A673 (cell line): ENCODE measurements at regions not wholly inside any gene's neighbourhood (a gene's known extent, or its start where the extent isn't known, plus 50 kb on each side); places are given as distances from the start of the nearest gene placed in this dataset.

ENCODE experiments used
- BruUV-seq: library from RNA; stranded (reverse); fragments of 400-500 nt; replicated peaks from 2 replicates; lab custom pipeline; 2021; lab: Mats Ljungman, UMichigan
- CTCF ChIA-PET: fragments of 300-600 bp; sonication (Branson Sonifier 250); formaldehyde crosslinking; loops from one replicate; lab custom pipeline; 2022; ENCODE audit warnings: antibody characterized with exemption; lab: Charles Lee
- POLR2A ChIA-PET: fragments of 300-600 bp; sonication (Branson Sonifier 250); formaldehyde crosslinking; loops from one replicate; lab custom pipeline; 2022; ENCODE audit warnings: antibody characterized with exemption; ENCODE audit not compliant: low non-redundant PET; lab: Charles Lee
- DNase-seq: peaks from one replicate; pipeline ENCODE4 v3.0.0-alpha.2; 2015; ENCODE audit warnings: low spot score
- H3K27ac ChIP-seq: fragments of 200-600 bp; sonication (generic); 2 replicates; pipeline ENCODE4 v1.5.1; 2016; ENCODE audit warnings: mixed run types, low read depth, mild to moderate bottlenecking, mixed read lengths, antibody characterized with exemption, low read length; ENCODE audit not compliant: poor library complexity, severe bottlenecking
- H3K27me3 ChIP-seq: fragments of 200-600 bp; sonication (generic); replicated peaks from 2 replicates; pipeline ENCODE4 v1.6.1; 2017; ENCODE audit warnings: mixed run types, low read depth, mild to moderate bottlenecking, mixed read lengths, antibody characterized with exemption, low read length; ENCODE audit not compliant: insufficient read depth, poor library complexity
- H3K36me3 ChIP-seq: fragments of 200-600 bp; sonication (generic); 2 replicates; pipeline ENCODE4 v1.6.1; 2016; ENCODE audit warnings: mixed run types, mild to moderate bottlenecking, mixed read lengths, antibody characterized with exemption, low read length; ENCODE audit not compliant: insufficient read depth, poor library complexity, severe bottlenecking
- H3K4me1 ChIP-seq: fragments of 200-600 bp; sonication (generic); 2 replicates; pipeline ENCODE4 v1.6.1; 2017; ENCODE audit warnings: mixed run types, mild to moderate bottlenecking, mixed read lengths, antibody characterized with exemption, low read length; ENCODE audit not compliant: insufficient read depth, poor library complexity, severe bottlenecking
- H3K4me3 ChIP-seq: fragments of 200-600 bp; sonication (generic); 2 replicates; pipeline ENCODE4 v1.5.1; 2016; ENCODE audit warnings: low read depth, mixed run types, mild to moderate bottlenecking, mixed read lengths, low read length; ENCODE audit not compliant: poor library complexity, severe bottlenecking
- H3K9me3 ChIP-seq: fragments of 200-600 bp; sonication (generic); 2 replicates; pipeline ENCODE4 v1.6.1; 2016; ENCODE audit warnings: mixed run types, low read depth, mild to moderate bottlenecking, mixed read lengths, antibody characterized with exemption, low read length; ENCODE audit not compliant: poor library complexity, severe bottlenecking
- EZH2 ChIP-seq: fragments of 200-600 bp; sonication (generic); IDR thresholded peaks from 2 replicates; pipeline ENCODE4 v1.6.1; 2017; ENCODE audit warnings: borderline replicate concordance, low read depth, mild to moderate bottlenecking, mixed read lengths, antibody characterized with exemption, low read length; ENCODE audit not compliant: poor library complexity, severe bottlenecking
- intact Hi-C: fragments of 100-400 bp; cut with micrococcal nuclease; formaldehyde crosslinking; loops from one replicate; pipeline ENCODE4 v1.10.0; 2022; ENCODE audit not compliant: unreplicated experiment
- TF ChIP-seq, protein P1 (sequence below): fragments of 300-800, 200-600 bp; sonication (generic); conservative IDR thresholded peaks from 2 replicates; pipeline ENCODE4 v1.5.1; 2017; ENCODE audit warnings: low read depth, mild to moderate bottlenecking, antibody characterized with exemption, low read length, moderate library complexity, mixed read lengths

DNA sequence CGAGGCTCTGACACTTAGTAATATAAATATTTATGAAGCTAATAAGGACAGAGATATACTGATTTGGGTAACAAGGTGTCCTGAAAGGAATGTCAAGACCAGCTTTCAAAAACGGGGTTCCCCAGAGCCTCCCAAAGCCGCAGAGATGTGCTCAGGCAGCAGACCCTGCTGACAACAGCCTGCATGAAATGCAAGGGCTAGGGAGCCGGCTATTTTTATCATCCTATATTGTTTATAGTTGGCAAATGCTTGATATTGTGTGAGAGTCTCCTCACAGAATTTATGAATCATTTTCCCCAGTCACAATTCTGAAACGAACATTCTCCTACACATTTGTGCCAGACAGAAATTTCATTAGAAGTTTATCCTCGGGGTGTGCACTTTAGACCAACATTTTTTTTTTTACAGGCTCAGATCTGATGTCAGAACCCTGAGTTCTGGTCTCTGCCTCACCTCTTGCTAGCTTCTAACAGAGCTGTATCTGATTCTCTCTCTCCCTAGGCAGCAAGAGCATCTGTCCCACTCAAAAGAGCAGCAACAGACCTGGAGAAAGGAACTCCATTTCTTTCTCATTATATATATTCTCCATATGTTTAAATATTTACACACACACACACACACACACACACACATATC, 302.3 kb upstream of the PLD5 start:
- TF ChIP-seq EZH2: no peak
- TF ChIP-seq, protein P1, sequence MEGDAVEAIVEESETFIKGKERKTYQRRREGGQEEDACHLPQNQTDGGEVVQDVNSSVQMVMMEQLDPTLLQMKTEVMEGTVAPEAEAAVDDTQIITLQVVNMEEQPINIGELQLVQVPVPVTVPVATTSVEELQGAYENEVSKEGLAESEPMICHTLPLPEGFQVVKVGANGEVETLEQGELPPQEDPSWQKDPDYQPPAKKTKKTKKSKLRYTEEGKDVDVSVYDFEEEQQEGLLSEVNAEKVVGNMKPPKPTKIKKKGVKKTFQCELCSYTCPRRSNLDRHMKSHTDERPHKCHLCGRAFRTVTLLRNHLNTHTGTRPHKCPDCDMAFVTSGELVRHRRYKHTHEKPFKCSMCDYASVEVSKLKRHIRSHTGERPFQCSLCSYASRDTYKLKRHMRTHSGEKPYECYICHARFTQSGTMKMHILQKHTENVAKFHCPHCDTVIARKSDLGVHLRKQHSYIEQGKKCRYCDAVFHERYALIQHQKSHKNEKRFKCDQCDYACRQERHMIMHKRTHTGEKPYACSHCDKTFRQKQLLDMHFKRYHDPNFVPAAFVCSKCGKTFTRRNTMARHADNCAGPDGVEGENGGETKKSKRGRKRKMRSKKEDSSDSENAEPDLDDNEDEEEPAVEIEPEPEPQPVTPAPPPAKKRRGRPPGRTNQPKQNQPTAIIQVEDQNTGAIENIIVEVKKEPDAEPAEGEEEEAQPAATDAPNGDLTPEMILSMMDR: no peak
- H3K36me3 ChIP-seq: no peaks in the 10 kb centered on the region
- no peak overlapping the region for H3K4me3 ChIP-seq
- no peaks in the 10 kb centered on the region for H3K27me3 ChIP-seq
- no TSS peak for BruUV-seq
- POLR2A ChIA-PET: no interaction called here
- no peaks in the 10 kb centered on the region for H3K9me3 ChIP-seq
- CTCF ChIA-PET: no interaction called here
- H3K4me1 ChIP-seq: no peaks in the 10 kb centered on the region
- intact Hi-C loops: no loop called here
- DNase-seq: no peak
- H3K27ac ChIP-seq: no peak overlapping the region

GRCh38 chr1:242824435-242824834, 299.9 kb upstream of the PLD5 start:
- H3K27me3 ChIP-seq: no peaks in the 10 kb centered on the region
- intact Hi-C loops: no loop called here
- TF ChIP-seq, protein P1: no peak
- TF ChIP-seq EZH2: no peak
- ChIA-PET POLR2A (no interaction called here), CTCF (no interaction called here)
- H3K27ac ChIP-seq: no peak overlapping the region
- H3K9me3 ChIP-seq: no peaks in the 10 kb centered on the region
- no TSS peak for BruUV-seq
- no peaks in the 10 kb centered on the region for H3K4me1 ChIP-seq
- H3K4me3 ChIP-seq: no peak overlapping the region
- DNase-seq: no peak
- no peaks in the 10 kb centered on the region for H3K36me3 ChIP-seq

DNA sequence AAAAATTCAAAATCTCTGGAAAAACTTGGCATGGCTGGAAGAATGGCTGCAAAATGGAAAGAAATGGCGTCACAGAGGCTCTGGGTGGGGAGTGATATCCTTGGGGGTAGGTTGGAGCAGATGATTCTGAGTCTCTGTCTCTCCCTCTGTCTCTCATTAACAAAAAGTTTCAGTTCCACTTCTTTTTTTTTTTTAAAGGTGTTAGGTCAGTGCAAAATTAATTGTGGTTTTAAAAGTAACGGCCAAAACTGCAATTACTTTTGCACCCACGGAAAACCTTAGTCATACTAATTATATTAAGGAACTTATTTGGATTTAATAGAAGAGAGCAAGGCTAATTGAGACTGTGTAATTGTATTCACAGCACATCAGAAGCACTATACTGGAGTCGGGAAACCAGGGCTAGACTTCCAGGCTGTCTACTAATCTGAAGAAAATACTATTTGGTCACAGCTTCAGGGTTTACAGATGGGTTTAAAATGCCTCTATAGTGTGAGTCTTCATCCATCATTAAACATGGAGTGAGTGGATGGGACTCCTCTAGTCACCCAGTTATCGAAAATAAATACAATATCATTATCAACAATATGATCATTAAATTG, 289.1 kb upstream of the PLD5 start:
- CTCF ChIA-PET: no interaction called here
- intact Hi-C loops: no loop called here
- DNase-seq: no peak
- Histone ChIP-seq H3K9me3 (no peaks in the 10 kb centered on the region), H3K36me3 (no peaks in the 10 kb centered on the region), H3K27me3 (no peaks in the 10 kb centered on the region), H3K27ac (no peak overlapping the region), H3K4me3 (no peak overlapping the region), H3K4me1 (no peaks in the 10 kb centered on the region)
- no TSS peak for BruUV-seq
- POLR2A ChIA-PET: no interaction called here
- TF ChIP-seq, protein P1: no peak
- TF ChIP-seq EZH2: no peak
